B cell (primary cell): ENCODE measurements at regions not wholly inside any gene's neighbourhood (a gene's known extent, or its start where the extent isn't known, plus 50 kb on each side); places are given as distances from the start of the nearest gene placed in this dataset.

ENCODE experiments used
- EZH2 ChIP-seq: IDR thresholded peaks from 2 replicates; pipeline ENCODE4 v1.6.1; 2012; ENCODE audit warnings: borderline replicate concordance, low read depth, mild to moderate bottlenecking, moderate library complexity, low read length; ENCODE audit not compliant: insufficient read depth, poor library complexity, severe bottlenecking
- TF ChIP-seq, protein P1 (sequence below): fragments of 200-600 bp; IDR thresholded peaks from one replicate; pipeline ENCODE4 v1.8.0; 2022; ENCODE audit warnings: antibody characterized with exemption, mild to moderate bottlenecking

DNA sequence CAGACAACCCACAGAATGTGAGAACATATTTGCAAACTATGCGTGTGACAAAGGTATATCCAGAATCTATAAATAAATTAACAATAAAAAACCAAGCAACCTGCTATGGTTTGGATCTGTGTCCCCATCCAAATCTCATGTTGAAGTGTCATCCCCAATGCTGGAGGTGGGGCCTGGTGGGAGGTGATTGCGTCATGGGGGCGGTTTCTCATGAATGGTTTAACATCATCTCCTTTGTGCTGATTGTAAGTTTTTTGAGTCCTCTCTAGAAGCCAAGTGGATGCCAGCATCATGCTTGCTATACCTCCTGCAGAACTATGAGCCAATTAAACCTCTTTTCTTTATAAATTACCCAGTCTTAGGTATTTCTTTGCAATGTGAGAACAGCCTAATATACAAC is 335.4 kb downstream of the MAN2A1 start:
- TF ChIP-seq, protein P1, sequence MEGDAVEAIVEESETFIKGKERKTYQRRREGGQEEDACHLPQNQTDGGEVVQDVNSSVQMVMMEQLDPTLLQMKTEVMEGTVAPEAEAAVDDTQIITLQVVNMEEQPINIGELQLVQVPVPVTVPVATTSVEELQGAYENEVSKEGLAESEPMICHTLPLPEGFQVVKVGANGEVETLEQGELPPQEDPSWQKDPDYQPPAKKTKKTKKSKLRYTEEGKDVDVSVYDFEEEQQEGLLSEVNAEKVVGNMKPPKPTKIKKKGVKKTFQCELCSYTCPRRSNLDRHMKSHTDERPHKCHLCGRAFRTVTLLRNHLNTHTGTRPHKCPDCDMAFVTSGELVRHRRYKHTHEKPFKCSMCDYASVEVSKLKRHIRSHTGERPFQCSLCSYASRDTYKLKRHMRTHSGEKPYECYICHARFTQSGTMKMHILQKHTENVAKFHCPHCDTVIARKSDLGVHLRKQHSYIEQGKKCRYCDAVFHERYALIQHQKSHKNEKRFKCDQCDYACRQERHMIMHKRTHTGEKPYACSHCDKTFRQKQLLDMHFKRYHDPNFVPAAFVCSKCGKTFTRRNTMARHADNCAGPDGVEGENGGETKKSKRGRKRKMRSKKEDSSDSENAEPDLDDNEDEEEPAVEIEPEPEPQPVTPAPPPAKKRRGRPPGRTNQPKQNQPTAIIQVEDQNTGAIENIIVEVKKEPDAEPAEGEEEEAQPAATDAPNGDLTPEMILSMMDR, result no peak
- TF ChIP-seq EZH2, result no peak
